Esophagus muscularis mucosa (tissue), 4 donors: ENCODE measurements at regions not wholly inside any gene's neighbourhood (a gene's known extent, or its start where the extent isn't known, plus 50 kb on each side); places are given as distances from the start of the nearest gene placed in this dataset.

ENCODE experiments used
- DNase-seq: peaks from one replicate; pipeline ENCODE4 v3.0.0-alpha.2; 2017; ENCODE audit errors: extremely low spot score
- H3K27ac ChIP-seq, 4 donors: fragments of 200-600 bp; sonication (generic); replicated peaks in 1 of 4; 1 replicate in 3 of 4; 2 replicates in 1 of 4; pipeline ENCODE4 v1.5.1; 2016 to 2019; ENCODE audit warnings: mild to moderate bottlenecking in 1 of 4
- H3K27me3 ChIP-seq, 4 donors: fragments of 200-600 bp; sonication (generic); one replicate each; pipeline versions ENCODE4 v1.5.1 to v1.6.0; 2016 to 2019
- H3K36me3 ChIP-seq, 4 donors: fragments of 200-600 bp; sonication (generic); one replicate each; pipeline ENCODE4 v1.5.1; 2016 to 2019
- H3K4me1 ChIP-seq, 4 donors: fragments of 200-600 bp; sonication (generic); one replicate each; pipeline ENCODE4 v1.5.1; 2016 to 2019
- H3K4me3 ChIP-seq, 4 donors: fragments of 200-600 bp; sonication (generic); 1 replicate in 2 of 4; 2 replicates in 2 of 4; pipeline ENCODE4 v1.5.1; 2016 to 2019; ENCODE audit warnings: mild to moderate bottlenecking in 4 of 4, moderate library complexity in 1 of 4
- H3K9me3 ChIP-seq, 4 donors: fragments of 200-600 bp; sonication (generic); 1 replicate in 3 of 4; 2 replicates in 1 of 4; pipeline ENCODE4 v1.5.1; 2016 to 2019
- EP300 ChIP-seq: sonication (generic); formaldehyde crosslinking; IDR thresholded peaks from one replicate; pipeline ENCODE4 v1.6.1; 2017; ENCODE audit warnings: antibody characterized with exemption
- POLR2A ChIP-seq: fragments of 450-650 bp; IDR thresholded peaks from one replicate; pipeline ENCODE4 v1.6.1; 2017; ENCODE audit warnings: antibody characterized with exemption, moderate library complexity, mild to moderate bottlenecking, low read depth
- POLR2AphosphoS5 ChIP-seq, 2 donors: sonication (generic); formaldehyde crosslinking; IDR thresholded peaks; one replicate each; pipeline ENCODE4 v1.6.1; 2017; ENCODE audit warnings: antibody characterized with exemption in 2 of 2
- WGBS: methylation state at CpG from one replicate; pipeline ENCODE4 v1.1.5; 2018; 5-methylcytosine and 5-hydroxymethylcytosine counted together
- intact Hi-C: fragments of 100-400 bp; cut with DNase I; formaldehyde crosslinking; loops from one replicate; pipeline ENCODE4 v1.15.1; 2023
- TF ChIP-seq, protein P1 (sequence below), 3 experiments: fragments of 200-600 bp in 2 of 3; fragments of 450-650 bp in 1 of 3; sonication (generic) in 2 of 3; IDR thresholded peaks; one replicate each; pipeline ENCODE4 v1.5.1; 2017 to 2019; ENCODE audit warnings: antibody characterized with exemption in 3 of 3, mild to moderate bottlenecking in 2 of 3, moderate library complexity in 1 of 3

DNA sequence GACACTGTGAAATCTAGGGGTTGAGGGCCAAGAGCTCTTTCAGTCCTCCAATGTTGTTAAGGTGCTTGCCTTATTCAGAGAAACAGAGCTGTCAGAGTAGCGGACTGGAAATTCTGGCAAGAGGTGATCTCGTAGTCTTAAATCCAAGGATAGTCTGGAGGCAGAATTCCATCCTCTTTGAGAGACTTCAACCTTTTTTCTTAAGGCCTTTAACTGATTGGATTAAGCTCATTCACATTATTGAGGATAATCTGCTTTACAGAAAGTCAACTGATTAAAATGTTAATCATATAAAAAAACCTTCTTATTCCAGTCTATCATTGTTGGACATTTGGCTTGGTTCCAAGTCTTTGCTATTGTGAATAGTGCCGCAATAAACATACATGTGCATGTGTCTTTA lies 243.1 kb upstream of the COX7C start:
- WGBS, result 84% methylated on average over 3 of the region's 3 CpGs
- H3K27me3 ChIP-seq, result no peaks in the 10 kb centered on the region
- TF ChIP-seq EP300 (no peak), POLR2A (no peak), POLR2AphosphoS5 (IDR thresholded peaks at IDR 0.05) (no peak)
- TF ChIP-seq, protein P1, sequence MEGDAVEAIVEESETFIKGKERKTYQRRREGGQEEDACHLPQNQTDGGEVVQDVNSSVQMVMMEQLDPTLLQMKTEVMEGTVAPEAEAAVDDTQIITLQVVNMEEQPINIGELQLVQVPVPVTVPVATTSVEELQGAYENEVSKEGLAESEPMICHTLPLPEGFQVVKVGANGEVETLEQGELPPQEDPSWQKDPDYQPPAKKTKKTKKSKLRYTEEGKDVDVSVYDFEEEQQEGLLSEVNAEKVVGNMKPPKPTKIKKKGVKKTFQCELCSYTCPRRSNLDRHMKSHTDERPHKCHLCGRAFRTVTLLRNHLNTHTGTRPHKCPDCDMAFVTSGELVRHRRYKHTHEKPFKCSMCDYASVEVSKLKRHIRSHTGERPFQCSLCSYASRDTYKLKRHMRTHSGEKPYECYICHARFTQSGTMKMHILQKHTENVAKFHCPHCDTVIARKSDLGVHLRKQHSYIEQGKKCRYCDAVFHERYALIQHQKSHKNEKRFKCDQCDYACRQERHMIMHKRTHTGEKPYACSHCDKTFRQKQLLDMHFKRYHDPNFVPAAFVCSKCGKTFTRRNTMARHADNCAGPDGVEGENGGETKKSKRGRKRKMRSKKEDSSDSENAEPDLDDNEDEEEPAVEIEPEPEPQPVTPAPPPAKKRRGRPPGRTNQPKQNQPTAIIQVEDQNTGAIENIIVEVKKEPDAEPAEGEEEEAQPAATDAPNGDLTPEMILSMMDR (IDR thresholded peaks at IDR 0.05), result no peak
- no peak overlapping the region for H3K4me3 ChIP-seq
- intact Hi-C loops, result no loop called here
- no peak for DNase-seq
- no peaks in the 10 kb centered on the region for H3K4me1 ChIP-seq
- H3K9me3 ChIP-seq, result peaks cover 0 to 9% (median 3%) of the 10 kb centered on the region in 4 donors
- H3K27ac ChIP-seq, result no peak overlapping the region
- H3K36me3 ChIP-seq, result no peaks in the 10 kb centered on the region

DNA sequence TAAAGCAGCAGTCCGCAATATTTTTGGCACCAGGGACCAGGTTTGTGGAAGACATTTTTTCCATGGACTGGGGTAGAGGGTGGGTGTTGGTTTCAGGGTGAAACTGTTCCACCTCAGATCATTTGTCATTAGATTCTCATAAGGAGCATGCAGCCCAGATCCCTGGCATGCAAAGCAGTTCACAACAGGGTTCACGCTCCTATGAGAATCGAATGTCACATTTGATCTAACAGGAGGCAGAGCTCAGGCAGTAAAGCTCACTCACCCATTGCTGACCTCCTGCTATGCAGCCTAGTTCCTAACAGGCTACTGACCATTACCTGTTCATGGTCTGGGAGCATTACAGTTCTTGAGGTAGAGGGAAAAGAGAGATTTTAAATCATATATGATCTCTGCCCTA lies 241.5 kb upstream of the COX7C start:
- no peak for DNase-seq
- H3K36me3 ChIP-seq, result no peaks in the 10 kb centered on the region
- intact Hi-C loops, result no loop called here
- H3K4me1 ChIP-seq, result no peaks in the 10 kb centered on the region
- WGBS, result 82% methylated on average over 3 of the region's 3 CpGs
- H3K4me3 ChIP-seq, result no peak overlapping the region
- H3K27me3 ChIP-seq, result no peaks in the 10 kb centered on the region
- TF ChIP-seq, protein P1 (IDR thresholded peaks at IDR 0.05), result no peak
- TF ChIP-seq POLR2A, result no peak
- TF ChIP-seq POLR2AphosphoS5 (IDR thresholded peaks at IDR 0.05), result no peak
- peaks cover 0 to 9% (median 3%) of the 10 kb centered on the region in 4 donors for H3K9me3 ChIP-seq
- H3K27ac ChIP-seq, result no peak overlapping the region

DNA sequence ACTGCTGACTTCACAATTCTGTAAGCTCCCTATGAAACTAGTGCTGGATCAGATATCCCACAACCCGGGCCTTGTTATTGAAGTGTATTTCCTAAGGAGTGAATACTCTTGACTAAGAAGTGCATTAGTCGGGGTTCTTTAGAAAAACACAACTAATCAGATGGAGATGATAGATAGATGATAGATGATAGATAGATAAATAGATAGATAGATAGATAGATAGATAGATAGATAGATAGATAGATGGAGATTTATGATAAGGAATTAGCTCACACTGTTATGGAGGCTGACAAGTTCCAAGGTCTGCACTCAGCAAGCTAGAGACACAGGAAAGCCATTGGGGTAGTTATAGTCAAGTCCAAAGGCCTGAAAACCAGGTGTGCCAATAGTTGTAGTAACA lies 214.6 kb upstream of the COX7C start:
- H3K27me3 ChIP-seq, result no peaks in the 10 kb centered on the region
- intact Hi-C loops, result no loop called here
- H3K9me3 ChIP-seq, result no peaks in the 10 kb centered on the region
- no peak overlapping the region for H3K27ac ChIP-seq
- no peak for TF ChIP-seq EP300
- TF ChIP-seq, protein P1 (IDR thresholded peaks at IDR 0.05), result no peak
- no peak for TF ChIP-seq POLR2AphosphoS5 (IDR thresholded peaks at IDR 0.05)
- TF ChIP-seq POLR2A, result no peak
- DNase-seq, result no peak
- 92% methylated on average over 2 of the region's 2 CpGs for WGBS
- no peak overlapping the region for H3K4me3 ChIP-seq
- no peaks in the 10 kb centered on the region for H3K4me1 ChIP-seq
- no peaks in the 10 kb centered on the region for H3K36me3 ChIP-seq

DNA sequence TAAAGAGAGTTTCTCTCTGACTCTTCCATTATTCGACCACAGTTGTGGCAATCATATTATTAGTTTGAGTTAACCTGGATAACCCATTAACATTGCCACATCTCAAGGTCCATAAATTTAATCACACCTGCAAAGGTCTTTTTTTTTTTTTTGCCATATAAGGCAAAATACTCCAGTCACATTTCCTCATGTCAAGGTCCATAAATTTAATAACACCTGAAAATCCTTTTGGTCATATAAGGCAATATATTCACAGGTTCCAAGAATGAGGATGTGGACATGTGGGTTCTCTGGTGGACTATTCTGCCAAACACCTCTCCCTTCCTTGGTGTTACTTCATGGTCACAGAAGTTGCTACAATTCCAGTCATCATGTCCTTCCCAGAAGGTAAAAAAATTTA lies 213.5 kb upstream of the COX7C start:
- no peaks in the 10 kb centered on the region for H3K4me1 ChIP-seq
- H3K4me3 ChIP-seq, result no peak overlapping the region
- intact Hi-C loops, result no loop called here
- no peak for DNase-seq
- WGBS, result 84% methylated on average over 1 of the region's 1 CpG
- H3K27me3 ChIP-seq, result no peaks in the 10 kb centered on the region
- H3K36me3 ChIP-seq, result no peaks in the 10 kb centered on the region
- no peaks in the 10 kb centered on the region for H3K9me3 ChIP-seq
- no peak for TF ChIP-seq POLR2AphosphoS5 (IDR thresholded peaks at IDR 0.05)
- no peak for TF ChIP-seq EP300
- TF ChIP-seq POLR2A, result no peak
- TF ChIP-seq, protein P1 (IDR thresholded peaks at IDR 0.05), result no peak
- no peak overlapping the region for H3K27ac ChIP-seq

DNA sequence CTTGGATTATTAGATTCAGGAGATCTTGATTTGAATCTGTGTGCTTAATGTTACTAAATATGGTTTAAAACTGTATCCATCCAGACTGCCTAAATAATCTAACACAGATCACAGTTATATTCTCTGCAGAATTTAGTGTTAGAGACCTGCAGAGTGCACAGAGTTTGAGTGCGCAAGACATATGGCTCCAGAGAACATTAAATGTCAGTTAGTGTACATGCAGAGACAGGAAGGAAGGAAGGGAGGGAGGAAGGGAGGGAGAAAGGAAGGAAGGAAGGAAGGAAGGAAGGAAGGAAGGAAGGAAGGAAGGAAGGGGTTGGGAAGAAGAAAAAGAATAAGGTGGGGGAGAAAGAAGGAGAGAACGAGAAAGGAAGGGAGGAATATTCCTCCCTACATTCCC lies 210.0 kb upstream of the COX7C start:
- intact Hi-C loops, result no loop called here
- Histone ChIP-seq H3K4me3 (no peak overlapping the region), H3K36me3 (no peaks in the 10 kb centered on the region), H3K27ac (no peak overlapping the region), H3K4me1 (no peaks in the 10 kb centered on the region), H3K27me3 (no peaks in the 10 kb centered on the region), H3K9me3 (no peaks in the 10 kb centered on the region)
- TF ChIP-seq EP300 (no peak), POLR2AphosphoS5 (IDR thresholded peaks at IDR 0.05) (no peak), POLR2A (no peak)
- TF ChIP-seq, protein P1 (IDR thresholded peaks at IDR 0.05), result no peak
- 93% methylated on average over 2 of the region's 2 CpGs for WGBS
- no peak for DNase-seq
